ENCODE measurements at regions not wholly inside any gene's neighbourhood (a gene's known extent, or its start where the extent isn't known, plus 50 kb on each side); places are given as distances from the start of the nearest gene placed in this dataset.

- TF ChIP-seq CTCF (IDR thresholded peaks at IDR 0.05; ENCODE audit: low read depth, low read length) (no peak), EZH2phosphoT487 (IDR thresholded peaks at IDR 0.05; ENCODE audit: low read depth) (no peak)
Measured at GRCh38 chr17:63137163-63137562, 171.1 kb downstream of the TANC2 start.

All from OCI-LY3 (cell line).